Esophagus muscularis mucosa (tissue), 4 donors: ENCODE measurements at regions not wholly inside any gene's neighbourhood (a gene's known extent, or its start where the extent isn't known, plus 50 kb on each side); places are given as distances from the start of the nearest gene placed in this dataset.
"Not testable (repeated sequence)": the region's sequence is repeated elsewhere in the genome, so short reads cannot be mapped to it uniquely, and the experiment has no call there.

Experiments
- EP300 ChIP-seq: sonication (generic); formaldehyde crosslinking; IDR thresholded peaks from one replicate; pipeline ENCODE4 v1.6.1; 2017; ENCODE audit warnings: antibody characterized with exemption
- POLR2A ChIP-seq: fragments of 450-650 bp; IDR thresholded peaks from one replicate; pipeline ENCODE4 v1.6.1; 2017; ENCODE audit warnings: antibody characterized with exemption, moderate library complexity, mild to moderate bottlenecking, low read depth
- POLR2AphosphoS5 ChIP-seq, 2 donors: sonication (generic); formaldehyde crosslinking; IDR thresholded peaks; one replicate each; pipeline ENCODE4 v1.6.1; 2017; ENCODE audit warnings: antibody characterized with exemption in 2 of 2
- TF ChIP-seq, protein P1 (sequence below), 3 experiments: fragments of 200-600 bp in 2 of 3; fragments of 450-650 bp in 1 of 3; sonication (generic) in 2 of 3; IDR thresholded peaks; one replicate each; pipeline ENCODE4 v1.5.1; 2017 to 2019; ENCODE audit warnings: antibody characterized with exemption in 3 of 3, mild to moderate bottlenecking in 2 of 3, moderate library complexity in 1 of 3

GRCh38 chr20:6270404-6270803 is 147.6 kb upstream of the FERMT1 start:
- TF ChIP-seq, protein P1, sequence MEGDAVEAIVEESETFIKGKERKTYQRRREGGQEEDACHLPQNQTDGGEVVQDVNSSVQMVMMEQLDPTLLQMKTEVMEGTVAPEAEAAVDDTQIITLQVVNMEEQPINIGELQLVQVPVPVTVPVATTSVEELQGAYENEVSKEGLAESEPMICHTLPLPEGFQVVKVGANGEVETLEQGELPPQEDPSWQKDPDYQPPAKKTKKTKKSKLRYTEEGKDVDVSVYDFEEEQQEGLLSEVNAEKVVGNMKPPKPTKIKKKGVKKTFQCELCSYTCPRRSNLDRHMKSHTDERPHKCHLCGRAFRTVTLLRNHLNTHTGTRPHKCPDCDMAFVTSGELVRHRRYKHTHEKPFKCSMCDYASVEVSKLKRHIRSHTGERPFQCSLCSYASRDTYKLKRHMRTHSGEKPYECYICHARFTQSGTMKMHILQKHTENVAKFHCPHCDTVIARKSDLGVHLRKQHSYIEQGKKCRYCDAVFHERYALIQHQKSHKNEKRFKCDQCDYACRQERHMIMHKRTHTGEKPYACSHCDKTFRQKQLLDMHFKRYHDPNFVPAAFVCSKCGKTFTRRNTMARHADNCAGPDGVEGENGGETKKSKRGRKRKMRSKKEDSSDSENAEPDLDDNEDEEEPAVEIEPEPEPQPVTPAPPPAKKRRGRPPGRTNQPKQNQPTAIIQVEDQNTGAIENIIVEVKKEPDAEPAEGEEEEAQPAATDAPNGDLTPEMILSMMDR (IDR thresholded peaks at IDR 0.05) = not testable (repeated sequence)
- TF ChIP-seq POLR2AphosphoS5 (IDR thresholded peaks at IDR 0.05); EP300; POLR2A: not testable (repeated sequence)
